ENCODE measurements at regions not wholly inside any gene's neighbourhood (a gene's known extent, or its start where the extent isn't known, plus 50 kb on each side); places are given as distances from the start of the nearest gene placed in this dataset.

DNA sequence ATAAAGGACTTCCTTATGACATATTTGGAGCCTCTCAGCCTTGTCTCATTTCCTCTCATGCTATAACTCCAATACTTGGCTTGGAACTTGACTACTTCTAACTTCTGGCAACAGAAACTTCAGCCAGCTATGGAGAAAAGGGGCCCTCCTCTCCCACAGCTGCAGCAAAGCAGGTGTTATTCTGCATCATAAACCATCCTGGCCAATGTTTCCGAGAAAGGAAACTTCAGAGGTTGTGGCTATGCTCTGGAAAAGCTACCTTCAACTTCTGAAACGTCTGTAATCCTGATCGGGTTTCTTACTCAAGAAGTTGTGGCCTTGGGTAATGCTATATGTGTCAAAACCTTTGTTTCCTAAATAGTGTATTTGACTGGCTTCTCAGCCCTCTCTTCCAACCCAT lies 109.5 kb upstream of the CDX4 start:
- no peak overlapping the region for H4K8ac ChIP-seq (ENCODE audit: low read depth, low read length)
- no peak overlapping the region for H3K14ac ChIP-seq (ENCODE audit: low read length)
- no peak overlapping the region for H3K9ac ChIP-seq (ENCODE audit: low read depth, low read length, poor library complexity)
- H3K9me3 ChIP-seq (replicated peaks in 1 of 2; ENCODE audit: control insufficient read depth in 2 of 2, insufficient read depth in 1 of 2, low read depth in 1 of 2, low read length in 2 of 2) = no peaks in the 10 kb centered on the region
- H3K36me3 ChIP-seq (replicated peaks in 1 of 2; ENCODE audit: control insufficient read depth in 2 of 2, insufficient read depth in 2 of 2, low read length in 2 of 2) = no peaks in the 10 kb centered on the region
- no peak overlapping the region for H3K4ac ChIP-seq (ENCODE audit: low read length)
- no peak overlapping the region for H3K23ac ChIP-seq (ENCODE audit: low read depth, low read length, poor library complexity)
- no peak overlapping the region for H3K18ac ChIP-seq (ENCODE audit: low read length)
- no peak overlapping the region for H2AFZ ChIP-seq (ENCODE audit: low read length)
- no peaks in the 10 kb centered on the region for H3K79me1 ChIP-seq (ENCODE audit: low read depth, low read length)
- no peak overlapping the region for H3K4me3 ChIP-seq (ENCODE audit: low read length in 2 of 2)
- H2BK5ac ChIP-seq (ENCODE audit: low read length) = no peak overlapping the region
- H2AK5ac ChIP-seq (ENCODE audit: low read depth, low read length) = no peak overlapping the region
- H2BK12ac ChIP-seq (ENCODE audit: low read length) = no peak overlapping the region
- no peak overlapping the region for H2BK15ac ChIP-seq (ENCODE audit: low read length)
- no CpG with 5 or more reads among the region's 3 CpGs for WGBS, 2 donors (ENCODE audit: extremely low coverage in 2 of 2, insufficient read length in 2 of 2, insufficient replicate concordance in 1 of 2)
- no peak overlapping the region for H3K27ac ChIP-seq (replicated peaks; ENCODE audit: low read length)
- H3K4me2 ChIP-seq (ENCODE audit: insufficient read depth, low read length, poor library complexity, severe bottlenecking) = no peak overlapping the region
- no peak overlapping the region for H4K91ac ChIP-seq (ENCODE audit: low read depth, low read length, poor library complexity)
- no peak overlapping the region for H2BK120ac ChIP-seq (ENCODE audit: low read depth, low read length)
- H3K4me1 ChIP-seq (ENCODE audit: control insufficient read depth in 2 of 2, insufficient read depth in 1 of 2, low read depth in 1 of 2, low read length in 2 of 2) = no peaks in the 10 kb centered on the region
- H3K27me3 ChIP-seq (ENCODE audit: control insufficient read depth in 3 of 3, insufficient read depth in 3 of 3, low read depth in 1 of 3, low read length in 3 of 3) = no peaks in the 10 kb centered on the region
- DNase-seq (ENCODE audit: low spot score) = no peak

DNA sequence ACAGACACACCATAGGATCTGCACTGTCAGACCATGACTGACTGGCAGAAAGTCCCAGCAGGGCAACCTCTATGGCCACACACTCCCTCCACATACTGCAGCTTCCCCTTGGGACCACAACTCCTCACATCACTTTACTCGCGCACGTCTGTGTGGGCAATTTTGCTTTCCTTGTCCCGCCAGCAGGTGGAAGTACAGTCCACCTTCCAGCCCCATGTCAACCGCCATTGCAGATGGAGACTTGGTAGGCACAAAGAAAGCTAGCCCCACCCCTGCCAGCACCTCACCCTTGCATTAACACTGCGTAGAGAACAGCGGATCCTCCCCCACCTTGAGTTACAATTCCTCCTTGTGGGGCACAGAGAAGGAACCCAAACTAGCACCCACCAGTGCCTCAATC lies 74.4 kb upstream of the NAP1L2 start:
- Histone ChIP-seq H3K36me3 (replicated peaks in 1 of 2; ENCODE audit: control insufficient read depth in 2 of 2, insufficient read depth in 2 of 2, low read length in 2 of 2) (no peaks in the 10 kb centered on the region), H3K9ac (ENCODE audit: low read depth, low read length, poor library complexity) (no peak overlapping the region), H4K91ac (ENCODE audit: low read depth, low read length, poor library complexity) (no peak overlapping the region), H2BK5ac (ENCODE audit: low read length) (no peak overlapping the region), H3K79me1 (ENCODE audit: low read depth, low read length) (no peaks in the 10 kb centered on the region), H3K9me3 (replicated peaks in 1 of 2; ENCODE audit: control insufficient read depth in 2 of 2, insufficient read depth in 1 of 2, low read depth in 1 of 2, low read length in 2 of 2) (no peaks in the 10 kb centered on the region), H3K27ac (replicated peaks; ENCODE audit: low read length) (no peak overlapping the region), H2BK12ac (ENCODE audit: low read length) (no peak overlapping the region), H2BK120ac (ENCODE audit: low read depth, low read length) (no peak overlapping the region), H3K4me3 (ENCODE audit: low read length in 2 of 2) (no peak overlapping the region), H2BK15ac (ENCODE audit: low read length) (no peak overlapping the region), H3K4me2 (ENCODE audit: insufficient read depth, low read length, poor library complexity, severe bottlenecking) (no peak overlapping the region), H2AFZ (ENCODE audit: low read length) (no peak overlapping the region), H3K4ac (ENCODE audit: low read length) (no peak overlapping the region), H4K8ac (ENCODE audit: low read depth, low read length) (no peak overlapping the region), H3K23ac (ENCODE audit: low read depth, low read length, poor library complexity) (no peak overlapping the region), H3K18ac (ENCODE audit: low read length) (no peak overlapping the region), H2AK5ac (ENCODE audit: low read depth, low read length) (no peak overlapping the region), H3K14ac (ENCODE audit: low read length) (no peak overlapping the region), H3K27me3 (ENCODE audit: control insufficient read depth in 3 of 3, insufficient read depth in 3 of 3, low read depth in 1 of 3, low read length in 3 of 3) (no peaks in the 10 kb centered on the region), H3K4me1 (ENCODE audit: control insufficient read depth in 2 of 2, insufficient read depth in 1 of 2, low read depth in 1 of 2, low read length in 2 of 2) (no peaks in the 10 kb centered on the region)
- WGBS, 2 donors (ENCODE audit: extremely low coverage in 2 of 2, insufficient read length in 2 of 2, insufficient replicate concordance in 1 of 2) = no CpG with 5 or more reads among the region's 7 CpGs
- no peak for DNase-seq (ENCODE audit: low spot score)

DNA sequence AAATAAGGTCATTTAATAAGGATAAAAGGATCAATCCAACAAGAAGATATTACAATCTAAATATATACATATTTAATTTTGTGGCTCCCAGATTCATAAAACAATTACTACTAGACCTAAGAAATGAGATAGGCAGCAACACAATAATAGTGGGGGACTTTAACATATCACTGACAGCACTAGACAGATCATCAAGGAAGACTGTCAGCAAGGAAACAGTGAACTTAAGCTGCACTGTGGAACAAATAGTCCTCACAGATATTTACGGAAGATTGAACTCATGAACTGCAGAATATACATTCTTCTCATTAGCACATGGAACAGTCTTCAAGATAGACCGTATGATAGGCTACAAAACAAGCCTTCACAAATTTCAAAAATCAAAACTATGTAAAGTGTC lies 56.1 kb upstream of the NAP1L2 start:
- no CpG with 5 or more reads among the region's 2 CpGs for WGBS, 2 donors (ENCODE audit: extremely low coverage in 2 of 2, insufficient read length in 2 of 2, insufficient replicate concordance in 1 of 2)
- no peak overlapping the region for H2BK15ac ChIP-seq (ENCODE audit: low read length)

DNA sequence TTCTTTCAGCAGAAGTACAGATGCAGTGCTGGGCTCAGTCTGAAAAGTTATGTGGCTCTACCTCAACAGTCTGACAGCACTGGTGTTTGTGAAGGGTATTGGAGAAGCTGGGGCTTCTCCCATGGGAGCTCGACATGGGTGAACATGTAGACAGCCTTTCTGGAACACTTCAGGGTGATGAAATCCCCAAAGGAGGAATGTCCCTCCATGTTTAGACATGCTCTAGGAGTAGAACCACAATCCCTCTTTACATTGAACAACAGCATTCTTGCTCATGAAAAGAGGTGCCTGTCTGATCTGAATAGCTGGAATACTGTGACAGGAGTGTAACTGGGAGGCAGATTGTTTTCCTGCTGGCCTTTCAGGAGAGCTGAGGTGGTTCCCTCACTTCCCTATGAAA lies 53.8 kb upstream of the NAP1L2 start:
- Histone ChIP-seq H2AFZ (ENCODE audit: low read length) (no peak overlapping the region), H3K23ac (ENCODE audit: low read depth, low read length, poor library complexity) (no peak overlapping the region), H4K91ac (ENCODE audit: low read depth, low read length, poor library complexity) (no peak overlapping the region), H3K27ac (replicated peaks; ENCODE audit: low read length) (no peak overlapping the region), H3K4me1 (ENCODE audit: control insufficient read depth in 2 of 2, insufficient read depth in 1 of 2, low read depth in 1 of 2, low read length in 2 of 2) (peaks cover 0 to 7% of the 10 kb centered on the region in 2 donors), H3K4me2 (ENCODE audit: insufficient read depth, low read length, poor library complexity, severe bottlenecking) (no peak overlapping the region), H2BK120ac (ENCODE audit: low read depth, low read length) (no peak overlapping the region), H3K4me3 (ENCODE audit: low read length in 2 of 2) (no peak overlapping the region), H2AK5ac (ENCODE audit: low read depth, low read length) (no peak overlapping the region), H4K8ac (ENCODE audit: low read depth, low read length) (no peak overlapping the region), H3K36me3 (replicated peaks in 1 of 2; ENCODE audit: control insufficient read depth in 2 of 2, insufficient read depth in 2 of 2, low read length in 2 of 2) (no peaks in the 10 kb centered on the region), H2BK15ac (ENCODE audit: low read length) (no peak overlapping the region), H2BK5ac (ENCODE audit: low read length) (no peak overlapping the region), H3K9ac (ENCODE audit: low read depth, low read length, poor library complexity) (no peak overlapping the region), H3K18ac (ENCODE audit: low read length) (no peak overlapping the region), H3K27me3 (ENCODE audit: control insufficient read depth in 3 of 3, insufficient read depth in 3 of 3, low read depth in 1 of 3, low read length in 3 of 3) (peaks cover 0 to 5% (median 0%) of the 10 kb centered on the region in 3 experiments), H3K4ac (ENCODE audit: low read length) (no peak overlapping the region), H2BK12ac (ENCODE audit: low read length) (no peak overlapping the region), H3K14ac (ENCODE audit: low read length) (no peak overlapping the region), H3K79me1 (ENCODE audit: low read depth, low read length) (no peaks in the 10 kb centered on the region), H3K9me3 (replicated peaks in 1 of 2; ENCODE audit: control insufficient read depth in 2 of 2, insufficient read depth in 1 of 2, low read depth in 1 of 2, low read length in 2 of 2) (no peaks in the 10 kb centered on the region)
- no peak for DNase-seq (ENCODE audit: low spot score)
- no CpG with 5 or more reads among the region's 1 CpG for WGBS, 2 donors (ENCODE audit: extremely low coverage in 2 of 2, insufficient read length in 2 of 2, insufficient replicate concordance in 1 of 2)

More for the DNA sequence above, 56.1 kb upstream of the NAP1L2 start:
- Histone ChIP-seq H3K79me1 (ENCODE audit: low read depth, low read length) (no peaks in the 10 kb centered on the region), H3K4me1 (ENCODE audit: control insufficient read depth in 2 of 2, insufficient read depth in 1 of 2, low read depth in 1 of 2, low read length in 2 of 2) (peaks cover 0 to 7% of the 10 kb centered on the region in 2 donors), H3K4me2 (ENCODE audit: insufficient read depth, low read length, poor library complexity, severe bottlenecking) (no peak overlapping the region), H3K4ac (ENCODE audit: low read length) (no peak overlapping the region), H2BK120ac (ENCODE audit: low read depth, low read length) (no peak overlapping the region), H3K27ac (replicated peaks; ENCODE audit: low read length) (no peak overlapping the region), H3K23ac (ENCODE audit: low read depth, low read length, poor library complexity) (no peak overlapping the region), H3K27me3 (ENCODE audit: control insufficient read depth in 3 of 3, insufficient read depth in 3 of 3, low read depth in 1 of 3, low read length in 3 of 3) (no peaks in the 10 kb centered on the region), H2AFZ (ENCODE audit: low read length) (no peak overlapping the region), H3K9me3 (replicated peaks in 1 of 2; ENCODE audit: control insufficient read depth in 2 of 2, insufficient read depth in 1 of 2, low read depth in 1 of 2, low read length in 2 of 2) (no peaks in the 10 kb centered on the region), H3K36me3 (replicated peaks in 1 of 2; ENCODE audit: control insufficient read depth in 2 of 2, insufficient read depth in 2 of 2, low read length in 2 of 2) (no peaks in the 10 kb centered on the region), H4K91ac (ENCODE audit: low read depth, low read length, poor library complexity) (no peak overlapping the region), H4K8ac (ENCODE audit: low read depth, low read length) (no peak overlapping the region), H3K4me3 (ENCODE audit: low read length in 2 of 2) (no peak overlapping the region), H3K18ac (ENCODE audit: low read length) (no peak overlapping the region), H2BK12ac (ENCODE audit: low read length) (no peak overlapping the region), H3K14ac (ENCODE audit: low read length) (no peak overlapping the region), H2AK5ac (ENCODE audit: low read depth, low read length) (no peak overlapping the region), H3K9ac (ENCODE audit: low read depth, low read length, poor library complexity) (no peak overlapping the region), H2BK5ac (ENCODE audit: low read length) (no peak overlapping the region)
- no peak for DNase-seq (ENCODE audit: low spot score)

Measured in neuronal stem cell (in vitro differentiated cells).